IPS DF 6.9 (cell line): ENCODE measurements at regions not wholly inside any gene's neighbourhood (a gene's known extent, or its start where the extent isn't known, plus 50 kb on each side); places are given as distances from the start of the nearest gene placed in this dataset.
"Not testable (repeated sequence)": the region's sequence is repeated elsewhere in the genome, so short reads cannot be mapped to it uniquely, and the experiment has no call there.

ENCODE experiments used
- DNase-seq: peaks from one replicate; pipeline ENCODE4 v3.0.0-alpha.2; 2013; ENCODE audit warnings: low read depth, low spot score
- H3K27ac ChIP-seq: one replicate; pipeline ENCODE4 v1.5.1; 2013; ENCODE audit warnings: low read length, control low read depth
- H3K27me3 ChIP-seq: 2 replicates; pipeline ENCODE4 v1.6.1; 2013; ENCODE audit warnings: mild to moderate bottlenecking, low read length; ENCODE audit not compliant: control insufficient read depth, insufficient read depth
- H3K36me3 ChIP-seq: 2 replicates; pipeline ENCODE4 v1.6.1; 2013; ENCODE audit warnings: low read length; ENCODE audit not compliant: control insufficient read depth, insufficient read depth
- H3K4me1 ChIP-seq: 2 replicates; pipeline ENCODE4 v1.6.1; 2013; ENCODE audit warnings: low read length; ENCODE audit not compliant: control insufficient read depth, insufficient read depth
- H3K4me3 ChIP-seq: 2 replicates; pipeline ENCODE4 v1.5.1; 2013; ENCODE audit warnings: mild to moderate bottlenecking, low read length
- H3K9me3 ChIP-seq: 2 replicates; pipeline ENCODE4 v1.6.1; 2013; ENCODE audit warnings: low read length, inconsistent platforms; ENCODE audit not compliant: control insufficient read depth, insufficient read depth
- WGBS: extraction: QIAGEN DNeasy Blood & Tissue Kit; methylation state at CpG from one replicate; pipeline ENCODE4 v1.1.7; 2013; ENCODE audit warnings: mixed read lengths, missing lambda C conversion rate; ENCODE audit not compliant: insufficient read length, insufficient coverage; 5-methylcytosine and 5-hydroxymethylcytosine counted together

DNA sequence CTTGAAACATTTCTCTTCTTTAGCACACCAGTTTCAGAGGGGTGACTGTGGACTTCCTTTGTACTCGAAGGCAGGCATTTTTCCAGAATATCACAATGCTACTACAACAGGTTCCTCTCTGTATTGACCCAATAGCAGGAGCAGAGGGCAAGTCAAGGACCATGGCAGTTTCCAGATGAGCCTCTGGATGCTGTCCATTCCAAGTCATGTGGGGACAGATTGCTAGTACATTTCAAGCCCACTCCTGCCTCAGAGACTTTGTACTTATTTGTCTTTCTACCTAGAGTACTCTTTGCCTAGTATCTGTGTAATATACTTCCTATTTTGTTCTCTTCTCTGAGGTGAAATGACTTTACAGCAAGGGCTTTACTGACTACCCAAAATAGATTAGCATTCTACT lies 373.9 kb downstream of the PIK3C3 start:
- DNase-seq: no peak
- no CpG with 5 or more reads among the region's 1 CpG for WGBS
- H3K27me3 ChIP-seq: no peaks in the 10 kb centered on the region
- no peak overlapping the region for H3K4me3 ChIP-seq
- no peak overlapping the region for H3K27ac ChIP-seq
- H3K36me3 ChIP-seq: no peaks in the 10 kb centered on the region
- H3K9me3 ChIP-seq: no peaks in the 10 kb centered on the region
- no peaks in the 10 kb centered on the region for H3K4me1 ChIP-seq

DNA sequence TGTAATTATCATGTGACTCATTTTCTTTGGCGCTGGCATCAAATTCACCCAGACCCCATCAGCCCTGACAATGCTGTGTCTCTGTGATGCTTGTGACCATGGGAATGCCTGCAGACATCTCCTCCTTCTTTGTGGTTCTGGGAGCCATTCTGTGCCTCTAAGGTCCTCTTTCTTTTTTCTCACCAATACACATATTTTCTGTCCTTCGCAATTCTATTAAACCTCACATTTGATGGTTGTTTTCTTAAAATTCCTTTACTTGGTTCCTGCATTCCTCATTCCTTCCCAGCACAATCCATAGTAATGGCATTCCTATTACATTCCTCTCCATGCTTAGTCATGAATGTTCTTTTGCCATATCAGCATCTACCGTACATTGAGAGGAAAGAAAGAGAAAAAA lies 375.3 kb downstream of the PIK3C3 start:
- no peak for DNase-seq
- Histone ChIP-seq H3K4me1 (no peaks in the 10 kb centered on the region), H3K27me3 (no peaks in the 10 kb centered on the region), H3K9me3 (no peaks in the 10 kb centered on the region), H3K27ac (no peak overlapping the region), H3K36me3 (no peaks in the 10 kb centered on the region), H3K4me3 (no peak overlapping the region)
- no CpG with 5 or more reads among the region's 3 CpGs for WGBS

DNA sequence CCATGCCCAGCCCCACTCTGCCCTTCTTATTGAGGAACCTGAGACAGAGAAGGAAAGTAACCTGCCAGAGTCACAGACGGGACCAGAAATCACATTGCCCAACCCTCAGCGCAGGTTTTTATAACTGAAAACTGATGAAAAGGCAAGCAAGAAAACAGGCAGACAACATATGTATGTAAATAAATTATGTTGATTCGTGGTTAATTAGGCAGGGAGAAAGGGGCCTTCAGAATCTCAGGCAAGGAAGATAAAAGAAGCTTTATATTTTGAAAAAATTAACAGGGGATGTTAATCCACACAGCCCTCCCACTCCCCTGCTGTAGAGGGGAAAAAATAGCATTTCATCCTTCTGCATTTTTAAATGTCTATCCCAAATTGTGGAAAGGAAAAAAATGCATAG lies 378.5 kb downstream of the PIK3C3 start:
- Histone ChIP-seq H3K4me3 (no peak overlapping the region), H3K4me1 (no peaks in the 10 kb centered on the region), H3K27me3 (no peaks in the 10 kb centered on the region), H3K9me3 (peaks cover 1% of the 10 kb centered on the region; the same call in 1 of the 2 replicates), H3K27ac (no peak overlapping the region), H3K36me3 (no peaks in the 10 kb centered on the region)
- DNase-seq: no peak
- no CpG with 5 or more reads among the region's 3 CpGs for WGBS

DNA sequence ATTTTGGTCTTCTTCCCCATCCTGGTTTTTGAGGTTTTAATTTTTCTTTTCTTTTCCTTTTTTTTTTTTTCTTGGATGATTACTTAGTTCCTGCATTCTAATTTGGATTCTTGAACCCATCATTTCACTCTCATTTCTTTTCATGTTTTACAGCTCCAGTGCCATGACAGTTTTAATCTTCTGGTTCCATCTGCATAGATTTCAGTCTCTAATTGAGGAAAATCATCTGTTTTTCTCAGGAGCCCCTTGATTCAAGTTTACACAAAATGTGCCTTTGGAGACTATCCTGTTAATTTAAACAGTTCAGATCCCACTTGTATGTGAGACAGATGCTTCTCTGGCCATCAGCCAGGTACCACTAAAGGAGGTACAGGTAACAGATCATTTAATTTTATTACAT lies 379.9 kb downstream of the PIK3C3 start:
- H3K4me3 ChIP-seq: no peak overlapping the region
- no peaks in the 10 kb centered on the region for H3K27me3 ChIP-seq
- H3K4me1 ChIP-seq: no peaks in the 10 kb centered on the region; the same call in 1 of the 2 replicates
- no peaks in the 10 kb centered on the region for H3K36me3 ChIP-seq
- no peak for DNase-seq
- no peak overlapping the region for H3K27ac ChIP-seq
- H3K9me3 ChIP-seq: peaks cover 1% of the 10 kb centered on the region; the same call in 1 of the 2 replicates

DNA sequence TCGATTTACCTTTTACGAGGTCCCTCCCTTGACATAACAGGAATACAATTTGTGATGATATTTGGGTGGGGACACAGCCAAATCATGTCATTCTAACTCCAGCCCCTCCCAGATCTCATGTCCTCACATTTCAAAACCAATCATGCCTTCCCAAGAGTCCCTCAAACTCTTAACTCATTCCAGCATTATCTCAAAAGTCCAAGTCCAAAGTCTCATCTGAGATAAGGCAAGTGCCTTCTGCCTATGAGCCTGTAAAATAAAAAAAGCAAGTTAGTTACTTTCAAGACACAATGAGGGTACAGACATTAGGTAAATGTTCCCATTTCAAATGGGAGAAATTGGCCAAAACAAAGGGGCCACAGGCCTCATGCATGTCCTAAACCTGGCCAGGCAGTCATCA lies 381.1 kb downstream of the PIK3C3 start:
- Histone ChIP-seq H3K9me3 (peaks cover 1% of the 10 kb centered on the region; the same call in 1 of the 2 replicates), H3K27ac (no peak overlapping the region), H3K36me3 (no peaks in the 10 kb centered on the region), H3K27me3 (no peaks in the 10 kb centered on the region), H3K4me3 (no peak overlapping the region), H3K4me1 (no peaks in the 10 kb centered on the region; the same call in 1 of the 2 replicates)
- no CpG with 5 or more reads among the region's 2 CpGs for WGBS
- no peak for DNase-seq

DNA sequence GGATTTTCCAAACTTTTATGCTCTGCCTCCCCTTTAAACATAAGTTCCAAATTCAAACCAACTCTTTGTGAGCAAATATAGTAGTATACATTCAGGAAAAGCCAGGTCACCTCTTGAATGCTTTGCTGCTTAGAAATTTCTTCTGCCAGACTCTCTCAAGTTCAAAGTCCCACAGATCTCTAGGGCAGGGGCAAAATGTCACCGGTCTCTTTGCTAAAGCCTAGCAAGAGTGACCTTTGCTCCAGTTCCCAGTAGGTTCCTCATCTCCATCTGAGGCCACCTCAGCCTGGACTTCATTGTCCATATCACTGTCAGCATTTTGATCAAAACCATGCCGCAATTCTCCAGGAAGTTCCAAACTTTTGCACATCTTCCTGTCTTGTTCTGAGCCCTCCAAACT lies 382.3 kb downstream of the PIK3C3 start:
- H3K36me3 ChIP-seq: not testable (repeated sequence)

DNA sequence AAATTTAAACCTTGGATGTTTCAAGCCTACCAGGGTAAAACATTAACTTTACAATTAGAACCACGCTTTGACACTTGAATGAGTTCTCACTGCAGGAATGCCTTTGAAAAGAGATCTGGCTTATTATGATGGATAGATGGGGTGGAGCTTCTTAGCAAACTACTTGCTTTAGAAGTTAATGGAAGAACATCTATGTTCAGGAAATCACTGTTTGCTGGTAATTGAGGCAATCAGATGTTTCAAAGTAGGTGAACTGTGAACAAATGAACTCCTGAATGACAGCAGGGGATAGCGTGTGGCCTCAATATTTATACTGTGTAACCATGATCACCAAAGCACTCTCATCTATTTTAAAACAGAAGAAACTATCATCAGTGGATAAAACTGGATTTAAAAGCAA lies 383.6 kb downstream of the PIK3C3 start:
- H3K4me3 ChIP-seq: no peak overlapping the region
- WGBS: no CpG with 5 or more reads among the region's 2 CpGs
- no peaks in the 10 kb centered on the region; the same call in 1 of the 2 replicates for H3K4me1 ChIP-seq
- no peaks in the 10 kb centered on the region for H3K27me3 ChIP-seq
- no peak for DNase-seq
- no peaks in the 10 kb centered on the region for H3K36me3 ChIP-seq
- no peak overlapping the region for H3K27ac ChIP-seq
- H3K9me3 ChIP-seq: peaks cover 1% of the 10 kb centered on the region; the same call in 1 of the 2 replicates

More for the DNA sequence above, 382.3 kb downstream of the PIK3C3 start:
- not testable (repeated sequence) for DNase-seq, H3K27me3 ChIP-seq, H3K9me3 ChIP-seq, H3K27ac ChIP-seq, H3K4me1 ChIP-seq, H3K4me3 ChIP-seq
- no CpG with 5 or more reads among the region's 2 CpGs for WGBS

DNA sequence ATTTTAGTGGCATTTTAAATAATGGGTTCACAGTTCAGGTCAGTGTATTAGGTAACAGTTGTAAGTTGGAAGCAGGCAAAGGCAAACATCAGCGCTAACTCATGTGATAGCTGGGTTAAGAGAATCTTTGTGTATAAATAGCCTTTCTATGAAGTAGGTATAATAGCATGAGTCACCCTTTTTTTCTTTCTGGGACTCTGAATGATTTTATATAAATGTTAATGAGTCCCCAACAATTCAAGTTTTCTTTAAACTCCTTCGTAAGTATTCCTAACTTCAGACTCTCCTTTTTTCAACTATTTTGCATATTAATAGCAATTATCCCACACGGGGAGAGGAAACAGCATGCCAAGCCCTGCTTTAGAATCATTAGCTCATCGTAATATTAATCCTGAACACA lies 384.3 kb downstream of the PIK3C3 start:
- Histone ChIP-seq H3K4me1 (no peaks in the 10 kb centered on the region; the same call in 1 of the 2 replicates), H3K9me3 (peaks cover 1% of the 10 kb centered on the region; the same call in 1 of the 2 replicates), H3K27me3 (no peaks in the 10 kb centered on the region), H3K36me3 (no peaks in the 10 kb centered on the region), H3K27ac (no peak overlapping the region), H3K4me3 (no peak overlapping the region)
- DNase-seq: no peak
- WGBS: no CpG with 5 or more reads among the region's 4 CpGs

DNA sequence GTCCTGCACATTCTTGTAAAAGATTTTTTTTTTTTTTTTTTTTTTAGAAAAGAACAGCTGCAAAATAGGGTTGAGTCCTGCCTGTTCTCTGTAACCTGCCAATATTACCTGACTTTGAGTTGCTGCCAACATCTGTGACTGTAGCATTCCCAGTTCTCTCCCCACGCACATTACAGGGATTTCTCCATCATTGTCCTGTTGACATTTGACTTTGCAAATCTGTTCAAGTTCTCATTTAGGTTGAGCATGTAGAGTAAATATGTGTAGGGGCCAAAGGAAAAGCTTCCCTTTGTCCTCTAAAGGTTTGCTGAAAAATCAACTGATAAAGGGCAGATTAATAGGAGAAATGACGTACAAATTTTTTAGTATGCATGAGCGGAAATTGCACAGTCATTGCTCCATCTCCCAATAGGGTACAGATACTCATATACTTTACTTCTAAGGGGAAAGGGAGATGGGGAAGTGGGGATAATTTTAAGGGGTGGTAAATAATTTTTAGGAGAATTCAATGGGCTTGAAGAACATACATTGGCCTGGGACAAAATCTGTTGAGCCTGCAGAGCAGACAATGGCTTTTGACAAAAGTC lies 385.5 kb downstream of the PIK3C3 start:
- Histone ChIP-seq H3K36me3 (no peaks in the 10 kb centered on the region), H3K9me3 (peaks cover 1% of the 10 kb centered on the region; the same call in 1 of the 2 replicates), H3K27ac (no peak overlapping the region), H3K4me1 (no peaks in the 10 kb centered on the region; the same call in 1 of the 2 replicates), H3K27me3 (no peaks in the 10 kb centered on the region), H3K4me3 (no peak overlapping the region)
- WGBS: no CpG with 5 or more reads among the region's 3 CpGs
- no peak for DNase-seq

DNA sequence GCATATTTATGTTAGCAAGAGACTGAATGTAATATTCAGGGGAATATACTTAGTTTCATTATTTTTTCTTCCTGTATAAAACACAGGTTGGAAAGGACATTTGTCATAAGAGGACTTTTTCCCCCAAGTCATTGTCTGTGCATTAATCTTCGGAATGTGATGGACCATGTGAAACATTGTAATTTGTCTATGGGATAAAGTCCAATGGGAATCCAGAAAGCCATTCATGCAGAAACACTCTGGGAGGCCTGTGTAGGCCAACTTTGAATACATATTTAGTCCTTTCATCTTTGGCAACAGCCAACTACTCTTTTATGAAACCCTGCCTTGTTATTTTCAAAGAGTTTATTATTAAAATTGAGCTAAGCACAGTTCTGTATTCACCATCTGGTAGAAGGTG lies 386.4 kb downstream of the PIK3C3 start:
- no peak overlapping the region for H3K27ac ChIP-seq
- no peaks in the 10 kb centered on the region for H3K36me3 ChIP-seq
- H3K4me1 ChIP-seq: no peaks in the 10 kb centered on the region; the same call in 1 of the 2 replicates
- no peak overlapping the region for H3K4me3 ChIP-seq
- H3K9me3 ChIP-seq: peaks cover 1% of the 10 kb centered on the region; the same call in 1 of the 2 replicates
- no peak for DNase-seq
- no CpG with 5 or more reads among the region's 1 CpG for WGBS
- H3K27me3 ChIP-seq: no peaks in the 10 kb centered on the region

DNA sequence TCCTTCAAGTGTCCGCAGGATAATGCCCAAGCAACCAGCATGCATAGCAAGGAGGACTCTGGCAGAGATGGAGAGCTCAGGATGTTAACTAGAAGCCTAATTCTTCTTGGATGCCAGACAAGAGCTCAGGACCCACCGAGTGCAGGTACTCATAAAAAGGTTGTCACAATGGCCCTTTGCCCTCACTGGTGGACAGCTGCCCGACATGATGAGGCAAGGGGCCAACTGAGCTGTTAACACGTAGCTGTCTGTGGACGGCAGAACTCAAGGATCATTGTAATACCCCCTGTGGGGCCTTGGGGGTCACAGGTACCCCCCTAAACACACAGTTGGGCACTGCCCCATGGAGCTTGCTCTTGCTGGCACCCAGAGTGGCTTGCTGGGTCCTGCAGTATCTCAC lies 393.7 kb downstream of the PIK3C3 start:
- H3K27ac ChIP-seq: no peak overlapping the region
- H3K4me3 ChIP-seq: no peak overlapping the region
- no peaks in the 10 kb centered on the region for H3K9me3 ChIP-seq
- no CpG with 5 or more reads among the region's 5 CpGs for WGBS
- H3K27me3 ChIP-seq: no peaks in the 10 kb centered on the region
- H3K36me3 ChIP-seq: no peaks in the 10 kb centered on the region
- DNase-seq: no peak
- no peaks in the 10 kb centered on the region for H3K4me1 ChIP-seq
